Right lobe of liver (tissue), 4 donors: ENCODE measurements at regions not wholly inside any gene's neighbourhood (a gene's known extent, or its start where the extent isn't known, plus 50 kb on each side); places are given as distances from the start of the nearest gene placed in this dataset.

ENCODE experiments used
- CTCF ChIP-seq, 4 donors: fragments of 200-600 bp in 3 of 4; fragments of 450-650 bp in 1 of 4; IDR thresholded peaks; one replicate each; pipeline versions ENCODE4 v1.5.1 to v1.8.0; 2016 to 2022; ENCODE audit warnings: antibody characterized with exemption in 4 of 4, mild to moderate bottlenecking in 2 of 4
- POLR2A ChIP-seq: fragments of 450-650 bp; IDR thresholded peaks from one replicate; pipeline ENCODE4 v1.6.1; 2017; ENCODE audit warnings: antibody characterized with exemption, mild to moderate bottlenecking
- donor health status: DM: no; HTN: no; CAD: no.
- donor health status: DM: no; HTN: no; CAD: no.
- donor health status: DM: no; HTN: yes; CAD: no.

DNA sequence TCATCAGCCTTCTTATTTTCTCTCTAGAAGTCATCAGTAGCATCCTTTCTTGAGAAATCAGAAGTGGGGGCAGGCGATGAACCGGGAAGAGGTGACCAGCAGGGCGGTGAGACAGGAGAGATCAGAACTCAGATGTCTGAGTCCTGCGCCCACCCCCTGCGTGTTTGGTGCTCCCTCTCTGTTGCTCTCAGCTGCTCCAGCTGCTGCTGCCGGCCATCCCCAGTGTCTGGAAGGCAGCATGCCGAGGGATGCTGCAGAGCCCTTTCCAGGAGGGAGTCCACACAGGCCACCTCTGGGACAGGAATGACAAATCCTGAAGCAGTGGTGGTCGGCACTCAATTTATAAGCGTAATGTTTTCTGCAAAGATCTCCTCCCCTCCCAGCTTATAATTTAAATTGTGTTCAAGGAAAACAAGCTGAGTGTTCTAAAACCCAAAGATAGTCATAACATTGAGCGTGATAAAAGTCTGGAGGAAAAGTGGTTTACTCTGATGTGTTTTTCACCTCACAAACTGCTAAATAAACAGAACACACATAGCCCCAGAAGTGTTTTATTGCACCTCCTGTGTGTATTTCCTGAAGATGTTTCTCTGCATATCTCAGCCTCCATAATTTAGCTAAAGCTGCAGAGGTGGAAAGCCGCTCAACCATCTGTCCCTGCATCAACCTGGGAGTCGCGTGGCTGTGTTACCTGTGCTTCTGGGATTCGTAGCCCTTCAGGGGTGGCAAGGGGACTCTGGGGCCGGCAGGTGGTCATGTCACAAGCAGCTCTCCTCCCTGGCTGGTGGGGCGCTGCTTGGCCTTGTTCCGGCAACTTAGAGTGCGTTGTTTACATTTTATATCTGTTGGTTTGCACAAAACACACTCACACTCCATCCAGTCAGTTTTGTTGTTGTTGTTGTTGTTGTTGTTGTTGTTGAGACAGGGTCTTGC lies 191.2 kb downstream of the USP12 start:
- TF ChIP-seq CTCF (IDR thresholded peaks at IDR 0.05) (no peak), POLR2A (no peak)
